Activated CD8-positive, alpha-beta T cell treated with anti-CD3 and anti-CD28 coated beads, Interleukin-2, amount 10 ng/mL, durations not matched to agents 7 days and 5 days (primary cell): ENCODE measurements at regions not wholly inside any gene's neighbourhood (a gene's known extent, or its start where the extent isn't known, plus 50 kb on each side); places are given as distances from the start of the nearest gene placed in this dataset.

Source experiments
- ATAC-seq: fragments of 150-1000 bp; cut with Tn5 transposase; one replicate; pipeline ENCODE4 v1.10.0; 2021; ENCODE audit warnings: moderate library complexity
- CTCF ChIA-PET: fragments of 350-600 bp; sonication (Branson Sonifier 250); formaldehyde crosslinking; loops from one replicate; lab custom pipeline; 2021; ENCODE audit warnings: antibody characterized with exemption; lab: Charles Lee
- POLR2A ChIA-PET: fragments of 350-600 bp; sonication (Branson Sonifier 250); formaldehyde crosslinking; loops from one replicate; lab custom pipeline; 2021; ENCODE audit warnings: antibody characterized with exemption; lab: Charles Lee
- DNase-seq: peaks from one replicate; pipeline ENCODE4 v3.0.0-alpha.2; 2020
- H3K27ac Mint-ChIP-seq: one replicate; pipeline ENCODE4 v1.8.0; 2021; ENCODE audit warnings: mild to moderate bottlenecking, mixed read lengths
- H3K27me3 Mint-ChIP-seq: one replicate; pipeline ENCODE4 v1.8.0; 2021; ENCODE audit warnings: low read depth, mixed read lengths
- H3K36me3 Mint-ChIP-seq: one replicate; pipeline ENCODE4 v1.8.0; 2021; ENCODE audit warnings: low read depth, mixed read lengths
- H3K4me1 Mint-ChIP-seq: one replicate; pipeline ENCODE4 v1.8.0; 2021; ENCODE audit warnings: low read depth, mixed read lengths
- H3K4me3 Mint-ChIP-seq: one replicate; pipeline ENCODE4 v1.8.0; 2021; ENCODE audit warnings: mild to moderate bottlenecking, mixed read lengths
- H3K9me3 Mint-ChIP-seq: one replicate; pipeline ENCODE4 v1.8.0; 2022; ENCODE audit warnings: mixed read lengths; ENCODE audit not compliant: insufficient read depth

DNA sequence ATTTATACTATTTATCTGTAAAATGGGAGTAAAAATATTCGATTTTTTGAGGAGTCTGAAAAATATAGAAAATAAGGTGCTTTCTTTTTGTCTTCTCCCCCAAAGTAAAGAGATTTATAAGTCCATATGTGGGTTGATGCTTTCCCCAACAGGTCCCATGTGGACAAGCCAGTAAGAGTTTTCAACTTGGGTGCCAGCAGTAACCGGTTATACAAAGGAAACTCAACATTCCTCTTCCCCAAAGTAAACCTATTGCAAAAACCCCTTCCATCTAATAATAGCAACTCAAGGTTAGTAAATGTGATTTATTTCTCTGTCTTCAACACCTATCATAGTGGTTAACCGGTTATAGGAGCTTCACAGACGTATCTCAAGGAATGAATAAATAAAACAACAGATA lies 1206.9 kb upstream of the SEL1L start:
- H3K27ac Mint-ChIP-seq: no peak overlapping the region
- no peaks in the 10 kb centered on the region for H3K9me3 Mint-ChIP-seq
- ATAC-seq (no peak), DNase-seq (no peak)
- no peaks in the 10 kb centered on the region for H3K27me3 Mint-ChIP-seq
- no peaks in the 10 kb centered on the region for H3K4me1 Mint-ChIP-seq
- H3K4me3 Mint-ChIP-seq: no peak overlapping the region
- H3K36me3 Mint-ChIP-seq: no peaks in the 10 kb centered on the region
- ChIA-PET CTCF (no interaction called here), POLR2A (no interaction called here)

DNA sequence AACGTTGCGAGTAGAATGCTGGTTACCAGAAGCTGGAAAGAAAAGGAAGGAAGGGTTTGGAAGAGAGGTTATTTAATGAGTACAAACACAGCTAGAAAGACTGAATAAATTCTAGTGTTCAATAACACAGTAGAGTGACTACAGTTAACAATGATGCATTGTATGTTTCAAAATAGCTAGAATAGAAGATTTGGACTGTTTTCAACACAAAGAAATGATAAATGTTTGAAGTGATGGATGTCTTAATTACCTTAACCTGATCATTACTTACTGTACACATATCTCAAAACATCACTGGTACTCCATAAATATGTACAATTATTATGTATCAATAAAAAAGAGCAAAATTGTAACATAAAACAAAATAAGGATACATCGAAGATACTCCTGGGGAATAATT lies 1221.8 kb upstream of the SEL1L start:
- DNase-seq (no peak), ATAC-seq (no peak)
- ChIA-PET CTCF (no interaction called here), POLR2A (no interaction called here)
- H3K27ac Mint-ChIP-seq: no peak overlapping the region
- H3K27me3 Mint-ChIP-seq: no peaks in the 10 kb centered on the region
- no peaks in the 10 kb centered on the region for H3K4me1 Mint-ChIP-seq
- H3K36me3 Mint-ChIP-seq: no peaks in the 10 kb centered on the region
- peaks cover 5% of the 10 kb centered on the region for H3K9me3 Mint-ChIP-seq
- no peak overlapping the region for H3K4me3 Mint-ChIP-seq

GRCh38 chr14:82755923-82756322 lies 1222.3 kb upstream of the SEL1L start:
- ChIA-PET CTCF (no interaction called here), POLR2A (no interaction called here)
- no peaks in the 10 kb centered on the region for H3K36me3 Mint-ChIP-seq
- no peaks in the 10 kb centered on the region for H3K4me1 Mint-ChIP-seq
- peaks cover 5% of the 10 kb centered on the region for H3K9me3 Mint-ChIP-seq
- H3K27me3 Mint-ChIP-seq: no peaks in the 10 kb centered on the region
- H3K4me3 Mint-ChIP-seq: no peak overlapping the region
- no peak for ATAC-seq
- H3K27ac Mint-ChIP-seq: no peak overlapping the region
- DNase-seq: no peak

GRCh38 chr14:82757776-82758175 lies 1224.1 kb upstream of the SEL1L start:
- ChIA-PET CTCF (no interaction called here), POLR2A (no interaction called here)
- H3K27me3 Mint-ChIP-seq: no peaks in the 10 kb centered on the region
- no peaks in the 10 kb centered on the region for H3K4me1 Mint-ChIP-seq
- H3K27ac Mint-ChIP-seq: no peak overlapping the region
- DNase-seq (no peak), ATAC-seq (no peak)
- no peaks in the 10 kb centered on the region for H3K36me3 Mint-ChIP-seq
- no peak overlapping the region for H3K4me3 Mint-ChIP-seq
- peaks cover 5% of the 10 kb centered on the region for H3K9me3 Mint-ChIP-seq

GRCh38 chr14:82759656-82760055 lies 1226.0 kb upstream of the SEL1L start:
- Mint-ChIP-seq H3K27me3 (no peaks in the 10 kb centered on the region), H3K4me1 (no peaks in the 10 kb centered on the region), H3K36me3 (no peaks in the 10 kb centered on the region), H3K4me3 (no peak overlapping the region), H3K9me3 (peaks cover 5% of the 10 kb centered on the region), H3K27ac (no peak overlapping the region)
- ATAC-seq (no peak), DNase-seq (no peak)
- ChIA-PET CTCF (no interaction called here), POLR2A (no interaction called here)

GRCh38 chr14:82766123-82766522 lies 1232.5 kb upstream of the SEL1L start:
- DNase-seq (no peak), ATAC-seq (no peak)
- Mint-ChIP-seq H3K4me3 (no peak overlapping the region), H3K36me3 (no peaks in the 10 kb centered on the region), H3K27ac (no peak overlapping the region), H3K9me3 (no peaks in the 10 kb centered on the region), H3K27me3 (no peaks in the 10 kb centered on the region), H3K4me1 (no peaks in the 10 kb centered on the region)
- ChIA-PET POLR2A (no interaction called here), CTCF (no interaction called here)

DNA sequence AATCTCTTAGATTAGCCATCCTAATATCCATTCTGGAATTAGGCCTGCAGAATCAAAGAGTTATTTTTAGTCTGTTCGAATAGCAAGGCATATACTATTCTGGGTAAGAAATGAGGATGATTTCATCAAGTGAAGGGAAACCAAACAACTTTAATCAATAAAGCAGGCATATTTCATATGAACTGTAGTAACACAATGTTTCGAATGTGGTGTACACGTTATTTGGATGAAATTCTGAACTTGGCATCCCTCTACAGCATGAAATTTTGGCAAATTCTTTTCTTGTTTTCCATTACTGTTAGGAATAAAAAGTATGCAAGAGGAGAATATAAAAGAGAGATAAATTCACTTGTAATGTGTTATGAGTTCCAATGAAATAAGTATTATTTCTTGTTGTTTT lies 1233.3 kb upstream of the SEL1L start:
- CTCF ChIA-PET: no interaction called here
- no peak for DNase-seq
- ATAC-seq: no peak

GRCh38 chr14:82776958-82777357 lies 1243.3 kb upstream of the SEL1L start:
- no peak overlapping the region for H3K4me3 Mint-ChIP-seq
- CTCF ChIA-PET: no interaction called here
- no peaks in the 10 kb centered on the region for H3K36me3 Mint-ChIP-seq
- no peaks in the 10 kb centered on the region for H3K4me1 Mint-ChIP-seq
- H3K27ac Mint-ChIP-seq: no peak overlapping the region
- no peak for DNase-seq
- POLR2A ChIA-PET: no interaction called here
- H3K27me3 Mint-ChIP-seq: no peaks in the 10 kb centered on the region
- H3K9me3 Mint-ChIP-seq: peaks cover 5% of the 10 kb centered on the region
- ATAC-seq: no peak

More for the DNA sequence above, 1233.3 kb upstream of the SEL1L start:
- no peaks in the 10 kb centered on the region for H3K27me3 Mint-ChIP-seq
- no peaks in the 10 kb centered on the region for H3K4me1 Mint-ChIP-seq
- H3K36me3 Mint-ChIP-seq: no peaks in the 10 kb centered on the region
- H3K27ac Mint-ChIP-seq: no peak overlapping the region
- POLR2A ChIA-PET: no interaction called here
- H3K9me3 Mint-ChIP-seq: no peaks in the 10 kb centered on the region
- H3K4me3 Mint-ChIP-seq: no peak overlapping the region

DNA sequence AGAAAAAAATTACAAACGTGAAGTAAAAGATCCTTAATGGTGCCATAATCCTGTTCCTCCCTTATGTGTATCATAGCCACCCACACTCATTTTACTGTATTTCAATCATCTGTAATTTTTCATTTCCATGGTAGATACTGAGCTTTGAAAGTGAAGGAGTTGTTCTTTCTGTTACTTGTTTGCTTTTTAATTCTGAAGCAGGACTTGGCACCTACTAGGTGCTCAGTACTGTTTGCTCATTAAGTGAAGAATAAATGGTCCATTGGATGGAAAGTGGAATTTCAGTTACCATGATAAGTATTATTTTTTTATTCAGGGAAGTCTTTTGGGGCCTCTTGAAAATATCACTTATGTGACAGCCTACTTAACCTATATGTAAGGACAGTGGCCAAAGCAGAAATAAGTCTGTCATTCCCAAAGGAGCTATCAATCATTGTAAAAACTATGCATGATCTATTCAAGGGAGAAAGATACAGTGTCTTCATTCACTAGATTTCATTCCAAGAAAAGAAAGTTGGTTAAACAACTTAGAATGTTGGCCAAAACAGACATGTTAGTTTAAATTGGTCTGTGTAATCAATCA lies 1244.4 kb upstream of the SEL1L start:
- ChIA-PET CTCF (no interaction called here), POLR2A (no interaction called here)
- Mint-ChIP-seq H3K4me3 (no peak overlapping the region), H3K9me3 (peaks cover 5% of the 10 kb centered on the region), H3K4me1 (no peaks in the 10 kb centered on the region), H3K27me3 (no peaks in the 10 kb centered on the region), H3K27ac (no peak overlapping the region), H3K36me3 (no peaks in the 10 kb centered on the region)
- ATAC-seq (no peak), DNase-seq (no peak)

- ChIA-PET CTCF (no interaction called here), POLR2A (no interaction called here)
- no peak overlapping the region for H3K4me3 Mint-ChIP-seq
- H3K9me3 Mint-ChIP-seq: peaks cover 5% of the 10 kb centered on the region
- H3K36me3 Mint-ChIP-seq: no peaks in the 10 kb centered on the region
- DNase-seq: no peak
- ATAC-seq: no peak
- H3K27me3 Mint-ChIP-seq: no peaks in the 10 kb centered on the region
- H3K27ac Mint-ChIP-seq: no peak overlapping the region
- no peaks in the 10 kb centered on the region for H3K4me1 Mint-ChIP-seq
These were observed 1244.9 kb upstream of the SEL1L start for GRCh38 chr14:82778601-82779000.

GRCh38 chr14:82779301-82779700 lies 1245.6 kb upstream of the SEL1L start:
- H3K4me1 Mint-ChIP-seq: no peaks in the 10 kb centered on the region
- no peak for ATAC-seq
- ChIA-PET CTCF (no interaction called here), POLR2A (no interaction called here)
- no peaks in the 10 kb centered on the region for H3K36me3 Mint-ChIP-seq
- H3K27me3 Mint-ChIP-seq: no peaks in the 10 kb centered on the region
- H3K27ac Mint-ChIP-seq: no peak overlapping the region
- no peak for DNase-seq
- no peak overlapping the region for H3K4me3 Mint-ChIP-seq
- H3K9me3 Mint-ChIP-seq: peaks cover 5% of the 10 kb centered on the region

- Mint-ChIP-seq H3K27ac (no peak overlapping the region), H3K4me3 (no peak overlapping the region), H3K36me3 (no peaks in the 10 kb centered on the region), H3K9me3 (peaks cover 5% of the 10 kb centered on the region), H3K27me3 (no peaks in the 10 kb centered on the region), H3K4me1 (no peaks in the 10 kb centered on the region)
- POLR2A ChIA-PET: no interaction called here
- no peak for ATAC-seq
- CTCF ChIA-PET: no interaction called here
- no peak for DNase-seq
These were observed 1252.3 kb upstream of the SEL1L start for GRCh38 chr14:82785756-82786482.

DNA sequence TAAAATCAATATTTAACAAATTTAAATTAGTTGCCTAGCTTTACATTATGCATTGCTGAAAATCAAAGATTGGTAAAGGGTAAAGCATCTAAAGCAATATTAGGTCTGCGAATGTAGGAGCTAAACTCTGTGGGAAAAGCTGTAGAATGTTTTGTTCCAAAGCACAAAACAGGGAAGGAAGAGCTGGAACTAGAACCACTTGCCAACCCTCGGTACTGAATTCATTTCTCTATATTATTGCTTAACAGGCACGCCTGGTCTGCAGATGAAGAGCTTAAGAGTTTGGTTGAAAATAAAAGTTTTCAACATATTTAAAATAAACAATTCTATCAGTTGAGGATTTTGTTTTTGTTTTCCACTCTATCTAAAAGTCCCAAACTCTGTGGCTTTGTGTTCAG lies 1252.8 kb upstream of the SEL1L start:
- ATAC-seq: no peak
- Mint-ChIP-seq H3K9me3 (no peaks in the 10 kb centered on the region), H3K4me3 (no peak overlapping the region), H3K27me3 (no peaks in the 10 kb centered on the region), H3K36me3 (no peaks in the 10 kb centered on the region), H3K4me1 (no peaks in the 10 kb centered on the region), H3K27ac (no peak overlapping the region)
- CTCF ChIA-PET: no interaction called here
- no peak for DNase-seq
- POLR2A ChIA-PET: no interaction called here
